Loucy (cell line): ENCODE measurements at regions not wholly inside any gene's neighbourhood (a gene's known extent, or its start where the extent isn't known, plus 50 kb on each side); places are given as distances from the start of the nearest gene placed in this dataset.

Experiments
- H2AFZ ChIP-seq: fragments of 200-600 bp; sonication (generic); 2 replicates; pipeline ENCODE4 v1.6.0; 2016; ENCODE audit warnings: antibody characterized with exemption, mild to moderate bottlenecking, low read length, moderate library complexity
- H3F3A ChIP-seq: fragments of 200-600 bp; 2 replicates; pipeline ENCODE4 v1.6.0; 2016; ENCODE audit warnings: antibody characterized with exemption, low read depth, mild to moderate bottlenecking
- H3K27me3 ChIP-seq: fragments of 200-600 bp; sonication (generic); 2 replicates; pipeline ENCODE4 v1.6.1; 2014; ENCODE audit warnings: low read length, mild to moderate bottlenecking; ENCODE audit not compliant: insufficient read depth, poor library complexity, severe bottlenecking
- H3K36me3 ChIP-seq: fragments of 200-600 bp; sonication (generic); 2 replicates; pipeline ENCODE4 v1.6.1; 2016; ENCODE audit warnings: low read length; ENCODE audit not compliant: insufficient read depth
- H3K4me1 ChIP-seq: fragments of 200-600 bp; sonication (generic); 2 replicates; pipeline ENCODE4 v1.5.1; 2014; ENCODE audit warnings: low read length, mild to moderate bottlenecking; ENCODE audit not compliant: insufficient read depth, poor library complexity, severe bottlenecking
- H3K4me2 ChIP-seq: fragments of 200-600 bp; sonication (generic); 2 replicates; pipeline ENCODE4 v1.6.0; 2014; ENCODE audit warnings: antibody characterized with exemption, low read length, low read depth, mild to moderate bottlenecking; ENCODE audit not compliant: poor library complexity, severe bottlenecking
- H3K4me3 ChIP-seq: fragments of 200-600 bp; sonication (generic); 2 replicates; pipeline ENCODE4 v1.5.1; 2014; ENCODE audit warnings: low read length, mild to moderate bottlenecking, mixed read lengths; ENCODE audit not compliant: poor library complexity, severe bottlenecking
- H3K79me2 ChIP-seq: fragments of 200-600 bp; sonication (generic); 2 replicates; pipeline ENCODE4 v1.6.1; 2014; ENCODE audit warnings: low read length; ENCODE audit not compliant: insufficient read depth
- H3K9ac ChIP-seq: fragments of 200-600 bp; sonication (generic); 2 replicates; pipeline ENCODE4 v1.6.0; 2014; ENCODE audit warnings: mild to moderate bottlenecking, low read depth, low read length, moderate library complexity; ENCODE audit not compliant: poor library complexity, severe bottlenecking
- H3K9me2 ChIP-seq: fragments of 200-600 bp; sonication (generic); replicated peaks from 2 replicates; pipeline ENCODE4 v1.6.1; 2016; ENCODE audit warnings: low read depth, low read length, mixed read lengths
- H3K9me3 ChIP-seq: fragments of 200-600 bp; sonication (generic); 2 replicates; pipeline ENCODE4 v1.6.1; 2014; ENCODE audit warnings: mild to moderate bottlenecking, antibody characterized with exemption, low read length, low read depth; ENCODE audit not compliant: insufficient read depth
- H4K20me1 ChIP-seq: fragments of 200-600 bp; sonication (generic); 2 replicates; pipeline ENCODE4 v1.6.0; 2014; ENCODE audit warnings: antibody characterized with exemption, low read length, mild to moderate bottlenecking; ENCODE audit not compliant: insufficient read depth, poor library complexity, severe bottlenecking
- EZH2phosphoT487 ChIP-seq: fragments of 200-600 bp; IDR thresholded peaks from 2 replicates; pipeline ENCODE4 v1.6.1; 2018; ENCODE audit warnings: antibody characterized with exemption, mild to moderate bottlenecking, moderate library complexity, borderline replicate concordance
- TF ChIP-seq, protein P1 (sequence below): fragments of 200-600 bp; sonication (generic); conservative IDR thresholded peaks from 2 replicates; pipeline ENCODE4 v1.5.1; 2014; ENCODE audit warnings: mild to moderate bottlenecking, antibody characterized with exemption, low read length

DNA sequence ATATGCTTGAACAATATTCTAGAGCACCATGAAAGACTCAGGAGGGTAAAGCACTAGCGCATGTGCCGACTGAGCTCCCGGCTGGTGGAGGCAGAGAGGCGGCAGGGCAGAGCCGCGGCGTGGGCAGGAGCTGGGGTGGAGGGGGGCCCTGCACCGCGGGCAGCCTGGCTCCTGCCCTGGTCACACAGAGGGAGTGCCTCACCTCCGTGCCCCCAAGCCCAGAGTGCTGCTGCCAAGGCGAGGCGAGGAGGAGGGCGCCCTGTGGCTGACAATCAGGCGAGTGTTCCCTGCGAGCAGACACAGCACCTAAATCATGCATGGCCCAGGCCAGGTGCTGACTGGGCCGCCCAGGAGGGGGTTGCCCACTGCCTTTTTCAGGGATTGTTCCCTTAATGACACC is 105.8 kb upstream of the TNRC6C start:
- no peak overlapping the region for H3K4me3 ChIP-seq
- H4K20me1 ChIP-seq: no peaks in the 10 kb centered on the region
- H3K9ac ChIP-seq: no peak overlapping the region
- H3K79me2 ChIP-seq: no peaks in the 10 kb centered on the region
- no peak overlapping the region for H3K4me2 ChIP-seq
- H2AFZ ChIP-seq: no peak overlapping the region
- no peaks in the 10 kb centered on the region for H3K27me3 ChIP-seq
- H3K9me3 ChIP-seq: no peaks in the 10 kb centered on the region
- no peaks in the 10 kb centered on the region for H3K9me2 ChIP-seq
- peaks cover 4% of the 10 kb centered on the region; the same call in 1 of the 2 replicates for H3F3A ChIP-seq
- H3K4me1 ChIP-seq: peaks cover 47% of the 10 kb centered on the region
- no peaks in the 10 kb centered on the region for H3K36me3 ChIP-seq
- no peak for TF ChIP-seq EZH2phosphoT487
- TF ChIP-seq, protein P1, sequence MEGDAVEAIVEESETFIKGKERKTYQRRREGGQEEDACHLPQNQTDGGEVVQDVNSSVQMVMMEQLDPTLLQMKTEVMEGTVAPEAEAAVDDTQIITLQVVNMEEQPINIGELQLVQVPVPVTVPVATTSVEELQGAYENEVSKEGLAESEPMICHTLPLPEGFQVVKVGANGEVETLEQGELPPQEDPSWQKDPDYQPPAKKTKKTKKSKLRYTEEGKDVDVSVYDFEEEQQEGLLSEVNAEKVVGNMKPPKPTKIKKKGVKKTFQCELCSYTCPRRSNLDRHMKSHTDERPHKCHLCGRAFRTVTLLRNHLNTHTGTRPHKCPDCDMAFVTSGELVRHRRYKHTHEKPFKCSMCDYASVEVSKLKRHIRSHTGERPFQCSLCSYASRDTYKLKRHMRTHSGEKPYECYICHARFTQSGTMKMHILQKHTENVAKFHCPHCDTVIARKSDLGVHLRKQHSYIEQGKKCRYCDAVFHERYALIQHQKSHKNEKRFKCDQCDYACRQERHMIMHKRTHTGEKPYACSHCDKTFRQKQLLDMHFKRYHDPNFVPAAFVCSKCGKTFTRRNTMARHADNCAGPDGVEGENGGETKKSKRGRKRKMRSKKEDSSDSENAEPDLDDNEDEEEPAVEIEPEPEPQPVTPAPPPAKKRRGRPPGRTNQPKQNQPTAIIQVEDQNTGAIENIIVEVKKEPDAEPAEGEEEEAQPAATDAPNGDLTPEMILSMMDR: no peak

DNA sequence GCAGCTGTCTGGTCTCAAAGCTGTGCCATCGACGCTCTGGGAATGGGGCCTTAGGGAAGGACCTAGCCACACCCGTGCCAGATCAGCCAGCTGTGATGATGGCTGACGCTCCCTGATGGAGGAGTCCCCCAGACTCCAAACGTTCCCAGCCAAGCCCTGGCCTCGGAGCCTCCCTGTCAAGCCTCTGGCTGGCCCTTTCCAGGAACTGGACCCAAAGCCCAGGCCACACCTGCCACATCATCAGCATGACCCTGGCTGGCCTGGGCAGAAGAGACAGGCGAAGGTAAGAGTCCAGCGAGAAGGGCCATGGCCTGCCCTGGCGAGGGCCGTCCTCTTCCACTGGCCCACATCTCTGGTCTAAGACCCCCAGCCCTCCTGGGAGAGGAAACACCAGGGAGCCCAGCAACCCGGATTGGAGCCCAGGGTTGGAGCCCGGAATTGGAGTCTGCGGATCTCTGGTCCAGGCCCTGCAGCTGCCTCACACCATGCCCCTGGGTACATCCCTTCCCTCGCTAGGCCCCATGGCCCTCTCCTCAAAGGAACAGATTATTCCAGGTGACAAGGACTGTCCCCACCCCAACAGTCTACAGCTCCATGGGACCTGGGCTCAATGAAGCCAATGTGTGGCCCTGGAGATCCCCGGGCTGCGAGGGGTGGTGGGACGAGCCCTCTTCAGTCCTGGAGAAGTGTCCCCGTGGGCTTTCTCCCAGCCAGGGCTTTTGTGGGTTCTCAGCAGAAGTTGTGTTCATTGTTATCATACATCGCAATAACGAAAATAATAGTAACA is 105.1 kb upstream of the TNRC6C start:
- no peak overlapping the region for H3K4me2 ChIP-seq
- no peaks in the 10 kb centered on the region for H3K9me2 ChIP-seq
- H3K4me1 ChIP-seq: peaks cover 42% of the 10 kb centered on the region
- no peaks in the 10 kb centered on the region for H3K36me3 ChIP-seq
- no peak overlapping the region for H3K9ac ChIP-seq
- H3K79me2 ChIP-seq: no peaks in the 10 kb centered on the region
- H3K4me3 ChIP-seq: no peak overlapping the region
- H2AFZ ChIP-seq: no peak overlapping the region
- no peaks in the 10 kb centered on the region for H3F3A ChIP-seq
- H3K27me3 ChIP-seq: no peaks in the 10 kb centered on the region
- no peak for TF ChIP-seq EZH2phosphoT487
- TF ChIP-seq, protein P1: no peak
- H3K9me3 ChIP-seq: no peaks in the 10 kb centered on the region
- H4K20me1 ChIP-seq: no peaks in the 10 kb centered on the region

DNA sequence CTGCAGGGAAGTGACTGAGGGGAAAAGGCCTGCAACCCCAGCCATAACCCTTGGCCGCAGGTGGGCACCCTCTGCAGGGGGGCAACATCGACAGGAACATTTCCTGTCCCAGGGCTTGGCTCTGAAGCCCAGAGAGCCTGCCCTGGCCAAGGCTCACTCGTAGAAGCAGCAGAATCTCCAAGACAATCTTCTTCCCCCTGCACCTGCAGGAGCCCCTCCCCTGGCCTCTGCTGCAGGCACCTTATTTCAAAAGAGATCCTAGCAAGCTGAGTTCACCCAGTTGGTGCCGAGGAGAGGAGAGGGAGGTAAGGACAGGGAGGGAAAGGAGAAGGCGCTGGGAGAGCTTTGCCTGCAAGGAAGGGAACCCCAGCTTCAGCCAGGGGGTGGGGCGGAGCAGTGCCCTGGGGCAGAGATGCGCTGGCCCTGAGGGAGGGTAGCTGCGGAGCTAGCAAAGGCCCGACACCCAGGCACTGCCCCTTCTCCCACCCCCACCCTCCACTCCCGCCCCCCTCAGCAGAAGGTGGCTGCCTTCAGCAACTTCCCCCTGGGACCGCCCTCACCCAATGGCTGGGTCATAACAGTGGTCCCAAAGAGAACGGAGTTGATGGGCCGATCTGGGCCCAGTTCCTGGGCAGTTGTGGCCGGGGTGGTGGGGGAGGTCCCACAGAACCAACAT is 104.3 kb upstream of the TNRC6C start:
- peaks cover 34% of the 10 kb centered on the region for H3K4me1 ChIP-seq
- no peak overlapping the region for H3K4me3 ChIP-seq
- H3F3A ChIP-seq: no peaks in the 10 kb centered on the region
- no peak overlapping the region for H3K9ac ChIP-seq
- H3K79me2 ChIP-seq: no peaks in the 10 kb centered on the region
- no peaks in the 10 kb centered on the region for H3K9me3 ChIP-seq
- no peak overlapping the region for H2AFZ ChIP-seq
- H3K27me3 ChIP-seq: no peaks in the 10 kb centered on the region
- H3K9me2 ChIP-seq: no peaks in the 10 kb centered on the region
- H3K4me2 ChIP-seq: no peak overlapping the region
- H4K20me1 ChIP-seq: no peaks in the 10 kb centered on the region
- H3K36me3 ChIP-seq: no peaks in the 10 kb centered on the region
- TF ChIP-seq, protein P1: no peak
- no peak for TF ChIP-seq EZH2phosphoT487
